Osteocyte (in vitro differentiated cells): ENCODE measurements at regions not wholly inside any gene's neighbourhood (a gene's known extent, or its start where the extent isn't known, plus 50 kb on each side); places are given as distances from the start of the nearest gene placed in this dataset.

Experiments used
- DNase-seq: peaks from one replicate; pipeline ENCODE4 v3.0.0; 2021; ENCODE audit warnings: mixed read lengths; ENCODE audit not compliant: unreplicated experiment; ENCODE audit errors: extremely low spot score
- H3K27ac Mint-ChIP-seq: one replicate; pipeline ENCODE4 v1.8.0; 2021; ENCODE audit warnings: mild to moderate bottlenecking, mixed read lengths; ENCODE audit not compliant: unreplicated experiment
- H3K27me3 Mint-ChIP-seq: one replicate; pipeline ENCODE4 v1.8.0; 2021; ENCODE audit warnings: mixed read lengths; ENCODE audit not compliant: unreplicated experiment
- H3K36me3 Mint-ChIP-seq: one replicate; pipeline ENCODE4 v1.8.0; 2021; ENCODE audit warnings: mixed read lengths; ENCODE audit not compliant: unreplicated experiment
- H3K4me1 Mint-ChIP-seq: one replicate; pipeline ENCODE4 v1.8.0; 2021; ENCODE audit warnings: mixed read lengths; ENCODE audit not compliant: unreplicated experiment
- H3K4me3 Mint-ChIP-seq: one replicate; pipeline ENCODE4 v1.8.0; 2021; ENCODE audit warnings: mild to moderate bottlenecking, moderate library complexity, mixed read lengths; ENCODE audit not compliant: unreplicated experiment
- H3K9me3 Mint-ChIP-seq: one replicate; pipeline ENCODE4 v1.8.0; 2021; ENCODE audit warnings: mixed read lengths; ENCODE audit not compliant: unreplicated experiment
- CTCF ChIP-seq: fragments of 200-600 bp; sonication (generic); IDR thresholded peaks from 2 replicates; pipeline ENCODE4 v1.5.0; 2021; ENCODE audit warnings: antibody characterized with exemption, mild to moderate bottlenecking, moderate library complexity

DNA sequence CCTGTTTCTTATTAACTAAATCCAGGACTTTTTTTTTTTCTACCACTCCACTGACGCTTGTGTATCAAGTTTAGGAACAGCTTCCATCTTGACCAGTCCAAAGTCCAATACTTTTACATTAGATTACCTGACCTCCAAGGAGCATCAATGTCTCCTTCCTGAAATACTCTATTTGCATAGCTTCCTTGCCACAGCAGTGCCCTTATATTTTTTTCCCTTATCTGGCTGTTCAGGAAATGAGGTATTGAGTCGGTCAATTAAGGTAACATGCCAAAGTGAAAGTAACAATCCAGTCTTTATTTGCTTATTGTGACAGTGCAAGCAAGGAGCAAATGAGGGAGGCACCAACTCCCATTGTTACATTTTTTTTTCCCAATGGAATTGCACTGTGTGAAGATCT lies 730.8 kb upstream of the NDST4 start:
- no peak overlapping the region for H3K27ac Mint-ChIP-seq
- H3K4me3 Mint-ChIP-seq, result no peak overlapping the region
- no peaks in the 10 kb centered on the region for H3K4me1 Mint-ChIP-seq
- no peak for TF ChIP-seq CTCF
- H3K9me3 Mint-ChIP-seq, result no peaks in the 10 kb centered on the region
- no peaks in the 10 kb centered on the region for H3K36me3 Mint-ChIP-seq
- H3K27me3 Mint-ChIP-seq, result no peaks in the 10 kb centered on the region
- DNase-seq, result no peak

DNA sequence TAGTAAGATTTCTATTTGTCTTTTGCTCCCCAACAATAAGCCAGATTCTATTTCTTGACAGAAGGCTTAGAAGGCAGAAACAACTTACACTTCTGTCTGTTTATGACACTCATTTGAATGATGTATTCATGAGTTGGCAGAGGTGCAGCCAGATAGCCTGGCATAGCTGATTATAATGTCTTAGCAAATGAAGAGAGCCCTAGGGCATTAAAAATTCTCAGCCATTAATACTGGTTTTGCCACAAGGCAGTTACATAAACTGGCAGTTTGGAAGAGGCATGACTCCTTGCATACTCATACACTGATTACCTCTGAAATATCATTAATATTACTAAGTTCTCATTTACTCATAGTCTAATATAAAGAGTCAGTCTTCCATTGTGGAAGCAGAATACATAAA lies 728.5 kb upstream of the NDST4 start:
- peaks cover 7% of the 10 kb centered on the region for H3K9me3 Mint-ChIP-seq
- H3K36me3 Mint-ChIP-seq, result no peaks in the 10 kb centered on the region
- TF ChIP-seq CTCF, result no peak
- H3K27ac Mint-ChIP-seq, result no peak overlapping the region
- H3K4me3 Mint-ChIP-seq, result no peak overlapping the region
- H3K27me3 Mint-ChIP-seq, result no peaks in the 10 kb centered on the region
- H3K4me1 Mint-ChIP-seq, result no peaks in the 10 kb centered on the region
- no peak for DNase-seq

DNA sequence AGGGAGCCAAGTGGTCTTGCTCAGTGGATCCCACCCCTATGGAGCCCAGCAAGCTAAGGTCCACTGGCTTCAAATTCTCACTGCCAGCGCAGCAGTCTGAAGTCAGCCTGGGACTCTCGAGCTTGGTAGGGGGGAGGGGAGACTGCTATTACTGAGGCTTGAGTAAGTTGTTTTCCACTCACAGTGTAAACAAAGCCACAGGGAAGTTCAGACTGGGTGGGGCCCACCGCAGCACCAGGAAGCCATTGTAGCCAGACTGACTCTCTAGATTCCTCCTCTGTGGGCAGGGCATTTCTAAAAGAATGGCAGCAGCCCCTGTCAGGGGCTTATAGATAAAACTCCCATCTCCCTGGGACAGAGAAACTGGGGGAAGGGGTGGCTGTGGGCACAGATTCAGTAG lies 721.0 kb upstream of the NDST4 start:
- Mint-ChIP-seq H3K27ac (no peak overlapping the region), H3K4me1 (no peaks in the 10 kb centered on the region), H3K27me3 (no peaks in the 10 kb centered on the region), H3K9me3 (peaks cover 19% of the 10 kb centered on the region), H3K36me3 (no peaks in the 10 kb centered on the region), H3K4me3 (no peak overlapping the region)
- TF ChIP-seq CTCF, result no peak
- no peak for DNase-seq

DNA sequence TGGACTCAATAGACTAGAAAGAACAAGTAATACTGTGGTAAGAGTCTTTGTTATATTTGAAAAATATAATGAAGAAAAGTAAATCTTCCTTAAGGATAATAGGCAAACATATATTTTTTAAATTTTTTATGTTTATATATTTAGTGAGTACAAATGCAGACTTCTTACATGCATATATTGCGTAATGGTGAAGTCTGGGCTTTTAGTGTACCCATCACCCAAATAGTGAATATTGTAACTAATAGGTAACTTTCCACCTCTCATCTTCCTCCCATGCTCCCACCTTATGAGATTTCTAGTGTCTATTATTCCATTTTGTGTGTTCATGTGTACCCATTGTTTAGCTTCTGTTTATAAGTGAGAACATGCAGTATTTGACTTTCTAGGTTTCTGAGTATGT lies 711.2 kb upstream of the NDST4 start:
- Mint-ChIP-seq H3K4me3 (no peak overlapping the region), H3K36me3 (no peaks in the 10 kb centered on the region), H3K27me3 (no peaks in the 10 kb centered on the region), H3K9me3 (peaks cover 2% of the 10 kb centered on the region), H3K27ac (no peak overlapping the region), H3K4me1 (no peaks in the 10 kb centered on the region)
- TF ChIP-seq CTCF, result no peak
- DNase-seq, result no peak

- Mint-ChIP-seq H3K9me3 (peaks cover 3% of the 10 kb centered on the region), H3K27ac (no peak overlapping the region), H3K36me3 (no peaks in the 10 kb centered on the region), H3K27me3 (no peaks in the 10 kb centered on the region), H3K4me3 (no peak overlapping the region), H3K4me1 (no peaks in the 10 kb centered on the region)
- DNase-seq, result no peak
- TF ChIP-seq CTCF, result no peak
Observed at GRCh38 chr4:115803825-115804224, 690.4 kb upstream of the NDST4 start.
